ENCODE measurements at regions not wholly inside any gene's neighbourhood (a gene's known extent, or its start where the extent isn't known, plus 50 kb on each side); places are given as distances from the start of the nearest gene placed in this dataset.

DNA sequence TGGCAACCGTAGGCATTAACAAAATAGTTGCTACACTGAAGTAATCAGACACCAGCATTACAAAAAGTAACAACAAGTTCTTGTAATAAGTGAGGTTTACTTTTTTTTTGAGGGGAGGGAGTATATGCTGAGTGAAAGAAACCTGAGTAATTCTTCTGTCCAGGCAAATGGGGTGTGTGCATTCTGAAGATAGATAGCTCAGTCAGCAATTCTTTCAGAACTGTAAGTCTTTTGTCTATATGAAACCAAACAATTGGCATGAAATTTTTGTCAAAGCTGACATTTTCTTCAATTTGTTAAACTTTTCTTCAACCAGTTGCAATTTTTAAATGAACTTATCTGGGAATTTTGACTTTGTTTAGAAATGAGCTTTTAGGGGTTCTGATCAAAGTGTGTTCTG lies 208.1 kb upstream of the THSD7B start:
- TF ChIP-seq, protein P1, sequence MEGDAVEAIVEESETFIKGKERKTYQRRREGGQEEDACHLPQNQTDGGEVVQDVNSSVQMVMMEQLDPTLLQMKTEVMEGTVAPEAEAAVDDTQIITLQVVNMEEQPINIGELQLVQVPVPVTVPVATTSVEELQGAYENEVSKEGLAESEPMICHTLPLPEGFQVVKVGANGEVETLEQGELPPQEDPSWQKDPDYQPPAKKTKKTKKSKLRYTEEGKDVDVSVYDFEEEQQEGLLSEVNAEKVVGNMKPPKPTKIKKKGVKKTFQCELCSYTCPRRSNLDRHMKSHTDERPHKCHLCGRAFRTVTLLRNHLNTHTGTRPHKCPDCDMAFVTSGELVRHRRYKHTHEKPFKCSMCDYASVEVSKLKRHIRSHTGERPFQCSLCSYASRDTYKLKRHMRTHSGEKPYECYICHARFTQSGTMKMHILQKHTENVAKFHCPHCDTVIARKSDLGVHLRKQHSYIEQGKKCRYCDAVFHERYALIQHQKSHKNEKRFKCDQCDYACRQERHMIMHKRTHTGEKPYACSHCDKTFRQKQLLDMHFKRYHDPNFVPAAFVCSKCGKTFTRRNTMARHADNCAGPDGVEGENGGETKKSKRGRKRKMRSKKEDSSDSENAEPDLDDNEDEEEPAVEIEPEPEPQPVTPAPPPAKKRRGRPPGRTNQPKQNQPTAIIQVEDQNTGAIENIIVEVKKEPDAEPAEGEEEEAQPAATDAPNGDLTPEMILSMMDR (optimal IDR thresholded peaks at IDR 0.05 in 1 of 3, IDR thresholded peaks at IDR 0.05 in 1 of 3, conservative IDR thresholded peaks at IDR 0.05 in 1 of 3; ENCODE audit: extremely low read depth in 1 of 3, insufficient read depth in 2 of 3, low read length in 3 of 3): no peak
- no peak for TF ChIP-seq EZH2 (IDR thresholded peaks at IDR 0.05; ENCODE audit: low read length)

All from keratinocyte (primary cell).